WTC11 (cell line): ENCODE measurements at regions not wholly inside any gene's neighbourhood (a gene's known extent, or its start where the extent isn't known, plus 50 kb on each side); places are given as distances from the start of the nearest gene placed in this dataset.

Source experiments
- CREM ChIP-seq: sonication (generic); formaldehyde crosslinking; IDR thresholded peaks from 2 replicates; pipeline ENCODE4 v1.8.1; 2022; ENCODE audit warnings: mild to moderate bottlenecking, missing genetic modification reagents, moderate library complexity
- KAT7 ChIP-seq: sonication (generic); formaldehyde crosslinking; IDR thresholded peaks from 2 replicates; pipeline ENCODE4 v1.8.1; 2023; ENCODE audit warnings: missing genetic modification reagents, mild to moderate bottlenecking, borderline replicate concordance
- TF ChIP-seq, protein P1 (sequence below): fragments of 250-450 bp; sonication (Bioruptor Pico); conservative IDR thresholded peaks from 2 replicates; pipeline ENCODE4 v1.9.0; 2021; ENCODE audit warnings: mild to moderate bottlenecking
- TF ChIP-seq, protein P2 (sequence below): fragments of 250-450 bp; sonication (Bioruptor Pico); IDR thresholded peaks from 2 replicates; pipeline ENCODE4 v1.9.0; 2021; ENCODE audit warnings: mild to moderate bottlenecking

DNA sequence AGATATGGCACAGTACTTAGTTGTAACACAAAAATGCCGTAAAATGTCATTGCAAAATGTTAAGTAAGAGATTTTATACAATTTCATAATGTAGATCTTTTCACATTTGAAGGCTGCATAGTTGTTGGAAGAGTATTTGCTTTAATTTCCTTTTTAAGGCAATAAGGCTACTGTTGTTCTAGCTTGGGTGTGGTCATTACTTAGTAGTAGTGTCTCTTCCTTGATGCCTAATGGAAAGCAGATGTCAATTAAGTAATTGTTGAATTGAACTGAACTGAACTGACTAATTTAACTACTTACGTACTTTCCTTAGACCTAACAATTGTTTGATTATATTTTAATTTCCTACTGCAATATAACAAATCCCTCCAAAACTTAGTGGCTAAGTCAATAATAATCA is 181.7 kb downstream of the FLRT2 start (continued):
- TF ChIP-seq, protein P1, sequence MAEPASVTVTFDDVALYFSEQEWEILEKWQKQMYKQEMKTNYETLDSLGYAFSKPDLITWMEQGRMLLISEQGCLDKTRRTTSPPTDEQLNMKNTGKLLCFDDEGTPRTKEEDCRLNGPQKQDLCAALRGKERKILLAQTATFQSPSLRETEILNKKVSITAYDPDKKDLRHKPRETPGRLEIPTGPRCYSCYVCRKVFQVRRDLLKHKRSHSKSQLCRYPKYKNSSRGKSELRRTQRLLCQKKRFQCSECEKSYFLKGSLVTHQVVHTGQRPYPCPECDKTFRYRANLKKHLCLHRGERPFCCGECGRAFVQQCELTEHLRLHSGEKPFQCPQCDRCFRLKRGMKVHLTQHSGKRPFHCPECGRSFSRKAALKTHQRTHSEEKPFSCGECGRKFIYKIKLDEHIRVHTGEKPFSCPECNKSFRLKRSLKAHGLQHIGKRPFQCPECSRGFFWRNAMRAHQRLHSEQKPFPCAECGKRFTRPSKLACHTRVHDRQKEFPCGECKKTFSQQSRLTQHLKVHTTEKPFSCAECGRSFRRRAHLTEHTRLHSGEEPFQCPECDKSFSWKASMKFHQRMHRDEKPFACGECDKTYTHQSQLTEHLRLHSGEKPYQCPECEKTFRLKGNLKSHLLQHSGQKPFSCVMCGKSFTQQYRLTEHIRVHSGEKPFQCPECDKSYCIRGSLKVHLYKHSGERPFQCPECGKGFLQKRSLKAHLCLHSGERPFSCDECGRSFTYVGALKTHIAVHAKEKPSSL (CRISPR knock-in tag), result no peak
- TF ChIP-seq, protein P2, sequence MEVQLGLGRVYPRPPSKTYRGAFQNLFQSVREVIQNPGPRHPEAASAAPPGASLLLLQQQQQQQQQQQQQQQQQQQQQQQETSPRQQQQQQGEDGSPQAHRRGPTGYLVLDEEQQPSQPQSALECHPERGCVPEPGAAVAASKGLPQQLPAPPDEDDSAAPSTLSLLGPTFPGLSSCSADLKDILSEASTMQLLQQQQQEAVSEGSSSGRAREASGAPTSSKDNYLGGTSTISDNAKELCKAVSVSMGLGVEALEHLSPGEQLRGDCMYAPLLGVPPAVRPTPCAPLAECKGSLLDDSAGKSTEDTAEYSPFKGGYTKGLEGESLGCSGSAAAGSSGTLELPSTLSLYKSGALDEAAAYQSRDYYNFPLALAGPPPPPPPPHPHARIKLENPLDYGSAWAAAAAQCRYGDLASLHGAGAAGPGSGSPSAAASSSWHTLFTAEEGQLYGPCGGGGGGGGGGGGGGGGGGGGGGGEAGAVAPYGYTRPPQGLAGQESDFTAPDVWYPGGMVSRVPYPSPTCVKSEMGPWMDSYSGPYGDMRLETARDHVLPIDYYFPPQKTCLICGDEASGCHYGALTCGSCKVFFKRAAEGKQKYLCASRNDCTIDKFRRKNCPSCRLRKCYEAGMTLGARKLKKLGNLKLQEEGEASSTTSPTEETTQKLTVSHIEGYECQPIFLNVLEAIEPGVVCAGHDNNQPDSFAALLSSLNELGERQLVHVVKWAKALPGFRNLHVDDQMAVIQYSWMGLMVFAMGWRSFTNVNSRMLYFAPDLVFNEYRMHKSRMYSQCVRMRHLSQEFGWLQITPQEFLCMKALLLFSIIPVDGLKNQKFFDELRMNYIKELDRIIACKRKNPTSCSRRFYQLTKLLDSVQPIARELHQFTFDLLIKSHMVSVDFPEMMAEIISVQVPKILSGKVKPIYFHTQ (CRISPR knock-in tag), result no peak
- TF ChIP-seq KAT7 (CRISPR knock-in tag), result no peak
- no peak for TF ChIP-seq CREM (CRISPR knock-in tag)
